Stimulated activated memory B cell treated with anti-CD40 and anti-IgM and Interleukin-4, amounts not matched to agents 10 μg/mL and 1 μg/mL and 100 μg/mL, for 72 hours (primary cell): ENCODE measurements at regions not wholly inside any gene's neighbourhood (a gene's known extent, or its start where the extent isn't known, plus 50 kb on each side); places are given as distances from the start of the nearest gene placed in this dataset.
"Not testable (repeated sequence)": the region's sequence is repeated elsewhere in the genome, so short reads cannot be mapped to it uniquely, and the experiment has no call there.

Source experiments
- ATAC-seq: fragments of 150-1000 bp; cut with Tn5 transposase; 2 replicates; pipeline ENCODE4 v1.10.0; 2021
- H3K27ac Mint-ChIP-seq: one replicate; pipeline ENCODE4 v1.8.0; 2022; ENCODE audit warnings: mild to moderate bottlenecking, mixed read lengths
- H3K27me3 Mint-ChIP-seq: one replicate; pipeline ENCODE4 v1.8.0; 2022; ENCODE audit warnings: mixed read lengths
- H3K36me3 Mint-ChIP-seq: one replicate; pipeline ENCODE4 v1.8.0; 2022; ENCODE audit warnings: mixed read lengths
- H3K4me1 Mint-ChIP-seq: one replicate; pipeline ENCODE4 v1.8.0; 2022; ENCODE audit warnings: mixed read lengths
- H3K4me3 Mint-ChIP-seq: one replicate; pipeline ENCODE4 v1.8.0; 2022; ENCODE audit warnings: mild to moderate bottlenecking, moderate library complexity, mixed read lengths
- H3K9me3 Mint-ChIP-seq: one replicate; pipeline ENCODE4 v1.8.0; 2022; ENCODE audit warnings: mixed read lengths

DNA sequence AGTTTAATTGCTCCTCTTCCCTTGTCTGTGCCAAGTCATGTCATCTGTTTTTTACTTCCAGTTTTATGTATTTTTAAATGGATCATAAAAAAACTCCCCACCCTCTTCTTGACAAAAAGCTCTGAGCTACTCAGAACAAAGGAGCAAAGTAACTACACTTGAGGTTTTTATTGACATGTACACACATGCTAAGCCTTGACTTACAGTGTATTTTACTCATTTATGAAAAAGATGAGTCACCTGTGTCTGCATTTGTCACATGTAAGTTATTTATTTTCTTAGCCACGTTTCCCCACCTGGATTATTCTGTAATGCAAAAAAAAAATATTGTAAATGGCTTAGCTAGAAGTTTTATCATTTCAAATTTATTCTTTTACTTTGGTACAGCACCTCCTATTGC is 628.8 kb upstream of the SLC35B3 start:
- Mint-ChIP-seq H3K27me3 (no peaks in the 10 kb centered on the region), H3K4me3 (no peak overlapping the region), H3K27ac (no peak overlapping the region), H3K4me1 (no peaks in the 10 kb centered on the region), H3K36me3 (no peaks in the 10 kb centered on the region), H3K9me3 (no peaks in the 10 kb centered on the region)
- ATAC-seq: no peak

DNA sequence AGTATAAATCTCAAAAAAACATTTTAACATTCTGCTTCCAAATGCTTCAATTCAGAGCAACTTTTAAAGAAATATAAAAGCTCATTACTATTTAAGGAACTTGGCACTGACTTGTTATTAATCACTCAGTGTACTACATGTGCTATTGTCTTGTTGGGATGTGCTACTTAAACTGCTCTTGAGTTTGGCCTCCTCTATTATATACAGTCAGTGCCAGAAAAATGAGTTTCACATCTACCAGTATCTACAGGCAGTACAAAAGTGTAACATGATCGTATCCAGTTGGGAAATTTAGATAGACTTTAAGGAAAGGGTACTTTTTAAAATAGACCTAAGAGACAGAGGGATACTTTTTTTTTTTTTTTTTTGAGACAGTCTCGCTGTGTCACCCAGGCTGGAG is 627.3 kb upstream of the SLC35B3 start:
- no peak overlapping the region for H3K27ac Mint-ChIP-seq
- no peaks in the 10 kb centered on the region for H3K27me3 Mint-ChIP-seq
- no peaks in the 10 kb centered on the region for H3K9me3 Mint-ChIP-seq
- no peaks in the 10 kb centered on the region for H3K36me3 Mint-ChIP-seq
- H3K4me3 Mint-ChIP-seq: no peak overlapping the region
- no peak for ATAC-seq
- no peaks in the 10 kb centered on the region for H3K4me1 Mint-ChIP-seq

DNA sequence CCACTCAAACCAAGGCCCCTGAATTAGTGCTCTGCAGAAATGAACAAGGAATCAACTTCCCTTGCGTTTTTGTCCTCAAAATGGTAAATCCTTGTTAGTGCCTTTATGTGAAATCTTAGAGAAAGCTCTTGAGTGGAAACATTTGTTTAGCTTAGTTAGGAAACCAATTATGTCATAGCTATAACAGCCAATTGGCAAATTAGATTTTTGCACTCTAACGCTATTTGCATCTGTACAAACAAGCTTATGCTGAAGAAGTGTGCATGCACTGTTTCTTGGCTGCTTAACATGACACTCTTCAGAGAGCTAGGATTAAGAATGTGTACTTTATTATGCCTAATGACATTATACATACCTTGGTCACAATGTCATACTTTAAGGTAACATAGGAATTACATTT is 622.6 kb upstream of the SLC35B3 start:
- Mint-ChIP-seq H3K27ac (no peak overlapping the region), H3K9me3 (no peaks in the 10 kb centered on the region), H3K36me3 (no peaks in the 10 kb centered on the region), H3K4me1 (no peaks in the 10 kb centered on the region), H3K27me3 (no peaks in the 10 kb centered on the region), H3K4me3 (no peak overlapping the region)
- no peak for ATAC-seq

DNA sequence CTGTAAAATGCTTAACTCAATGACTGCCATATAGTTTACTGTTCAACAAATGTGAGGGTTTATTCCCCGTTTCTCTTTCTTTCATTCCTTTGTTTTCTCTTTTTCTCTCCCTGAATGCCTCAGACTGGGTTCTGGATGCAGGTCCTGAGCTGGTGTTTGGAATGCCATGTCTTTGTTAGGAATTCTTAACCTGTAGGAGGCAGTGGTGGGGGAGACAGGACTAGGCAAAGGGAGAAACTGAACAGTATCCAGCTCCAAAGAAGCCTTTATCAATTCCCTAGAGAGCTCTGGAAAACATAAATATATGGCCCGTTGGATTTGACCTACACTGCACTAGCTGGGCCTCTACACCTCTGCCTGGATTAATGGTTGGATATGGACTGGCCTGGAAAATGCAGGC is 621.2 kb upstream of the SLC35B3 start:
- Mint-ChIP-seq H3K27me3 (no peaks in the 10 kb centered on the region), H3K36me3 (no peaks in the 10 kb centered on the region), H3K27ac (no peak overlapping the region), H3K4me1 (no peaks in the 10 kb centered on the region), H3K9me3 (no peaks in the 10 kb centered on the region), H3K4me3 (no peak overlapping the region)
- ATAC-seq: no peak

DNA sequence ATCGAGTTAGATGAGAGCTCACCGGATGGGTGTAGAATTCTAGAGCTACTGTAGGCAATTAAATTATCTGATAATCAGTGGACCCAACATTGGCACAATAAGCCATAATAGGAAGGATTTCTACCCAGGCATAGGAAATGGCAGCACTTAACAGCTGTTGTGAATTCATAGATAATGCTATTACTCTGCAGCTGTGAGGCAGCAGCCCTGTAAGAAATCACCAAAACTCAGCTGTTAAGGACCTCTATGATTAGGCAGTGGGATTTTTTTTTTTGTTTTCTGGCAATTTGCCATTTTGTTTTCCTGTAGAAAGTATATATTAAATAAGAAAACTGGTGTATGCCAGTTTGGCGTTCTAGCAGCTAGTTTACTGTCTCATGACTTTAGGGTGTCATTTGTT is 609.1 kb upstream of the SLC35B3 start:
- Mint-ChIP-seq H3K27me3 (no peaks in the 10 kb centered on the region), H3K4me3 (no peak overlapping the region), H3K9me3 (peaks cover 6% of the 10 kb centered on the region), H3K4me1 (no peaks in the 10 kb centered on the region), H3K36me3 (no peaks in the 10 kb centered on the region), H3K27ac (no peak overlapping the region)
- ATAC-seq: no peak

GRCh38 chr6:9040718-9041117 is 605.4 kb upstream of the SLC35B3 start:
- Mint-ChIP-seq H3K4me1 (no peaks in the 10 kb centered on the region), H3K27me3 (no peaks in the 10 kb centered on the region), H3K27ac (no peak overlapping the region), H3K36me3 (no peaks in the 10 kb centered on the region), H3K4me3 (no peak overlapping the region), H3K9me3 (peaks cover 6% of the 10 kb centered on the region)
- no peak for ATAC-seq

- Mint-ChIP-seq H3K9me3 (peaks cover 6% of the 10 kb centered on the region), H3K4me3 (no peak overlapping the region), H3K4me1 (no peaks in the 10 kb centered on the region), H3K27me3 (no peaks in the 10 kb centered on the region), H3K27ac (no peak overlapping the region), H3K36me3 (no peaks in the 10 kb centered on the region)
- no peak for ATAC-seq
Observed at GRCh38 chr6:9039258-9039657, 603.9 kb upstream of the SLC35B3 start.

- Mint-ChIP-seq H3K9me3 (peaks cover 11% of the 10 kb centered on the region), H3K4me3 (no peak overlapping the region), H3K27me3 (no peaks in the 10 kb centered on the region), H3K4me1 (no peaks in the 10 kb centered on the region), H3K36me3 (no peaks in the 10 kb centered on the region), H3K27ac (no peak overlapping the region)
- no peak for ATAC-seq
Observed at GRCh38 chr6:9028086-9028485, 592.7 kb upstream of the SLC35B3 start.

DNA sequence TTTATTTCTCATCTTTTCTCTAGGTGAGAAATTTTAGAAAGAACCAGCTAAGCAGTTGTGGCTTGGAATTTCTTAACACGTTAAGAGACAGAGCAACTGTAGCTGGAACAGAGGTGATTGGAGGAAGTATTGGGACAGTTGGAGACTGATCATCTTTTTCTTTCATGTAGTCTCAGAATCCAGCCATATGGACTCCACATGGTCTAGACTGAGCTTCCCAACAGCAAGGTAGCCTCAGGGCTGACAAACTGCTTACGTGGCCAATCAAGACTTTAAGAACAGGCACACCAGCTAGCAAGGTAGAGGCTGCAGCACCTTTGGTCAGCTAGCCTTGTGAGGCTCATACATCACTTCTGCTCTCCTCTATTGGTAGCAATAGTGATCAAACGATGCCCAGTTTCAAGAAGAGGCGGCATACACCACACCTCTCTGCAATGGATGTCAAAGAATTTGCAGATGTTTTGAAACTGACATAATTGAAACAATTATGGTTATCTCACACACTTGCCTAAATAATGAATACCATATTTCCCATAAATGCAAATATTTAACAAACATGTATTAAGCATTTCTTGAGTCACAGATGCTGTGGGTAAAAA is 590.5 kb upstream of the SLC35B3 start:
- H3K27ac Mint-ChIP-seq: no peak overlapping the region
- no peak for ATAC-seq
- no peak overlapping the region for H3K4me3 Mint-ChIP-seq
- no peaks in the 10 kb centered on the region for H3K4me1 Mint-ChIP-seq
- no peaks in the 10 kb centered on the region for H3K36me3 Mint-ChIP-seq
- peaks cover 11% of the 10 kb centered on the region for H3K9me3 Mint-ChIP-seq
- H3K27me3 Mint-ChIP-seq: no peaks in the 10 kb centered on the region

DNA sequence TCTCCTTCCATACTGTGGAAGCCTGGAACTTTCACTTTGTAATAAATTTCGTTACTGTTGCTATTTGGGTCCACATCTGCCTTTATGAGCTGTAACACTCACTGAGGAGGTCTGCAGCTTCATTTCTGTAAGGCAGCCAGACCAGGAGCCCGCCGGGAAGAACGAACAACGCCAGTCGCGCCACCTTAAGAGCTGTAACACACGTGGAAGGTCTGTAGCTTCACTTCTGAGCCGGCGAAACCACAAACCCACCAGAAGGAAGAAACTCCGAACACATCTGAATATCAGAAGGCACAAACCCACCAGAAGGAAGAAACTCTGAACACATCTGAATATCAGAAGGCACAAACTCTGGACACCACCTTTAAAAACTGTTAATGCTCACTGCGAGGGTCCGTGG is 589.9 kb upstream of the SLC35B3 start:
- H3K27ac Mint-ChIP-seq: no peak overlapping the region
- no peaks in the 10 kb centered on the region for H3K4me1 Mint-ChIP-seq
- peaks cover 11% of the 10 kb centered on the region for H3K9me3 Mint-ChIP-seq
- no peaks in the 10 kb centered on the region for H3K27me3 Mint-ChIP-seq
- ATAC-seq: no peak
- H3K36me3 Mint-ChIP-seq: no peaks in the 10 kb centered on the region
- H3K4me3 Mint-ChIP-seq: no peak overlapping the region

GRCh38 chr6:9024246-9024645 is 588.9 kb upstream of the SLC35B3 start:
- H3K27me3 Mint-ChIP-seq, H3K4me3 Mint-ChIP-seq, H3K4me1 Mint-ChIP-seq, H3K9me3 Mint-ChIP-seq, H3K27ac Mint-ChIP-seq, ATAC-seq, H3K36me3 Mint-ChIP-seq: not testable (repeated sequence)

- Mint-ChIP-seq H3K27me3 (no peaks in the 10 kb centered on the region), H3K4me3 (no peak overlapping the region), H3K36me3 (no peaks in the 10 kb centered on the region), H3K9me3 (no peaks in the 10 kb centered on the region), H3K27ac (no peak overlapping the region), H3K4me1 (no peaks in the 10 kb centered on the region)
- no peak for ATAC-seq
Observed at GRCh38 chr6:9020001-9020400, 584.7 kb upstream of the SLC35B3 start.

- no peaks in the 10 kb centered on the region for H3K4me1 Mint-ChIP-seq
- peaks cover 14% of the 10 kb centered on the region for H3K27me3 Mint-ChIP-seq
- H3K9me3 Mint-ChIP-seq: no peaks in the 10 kb centered on the region
- no peak overlapping the region for H3K4me3 Mint-ChIP-seq
- H3K27ac Mint-ChIP-seq: no peak overlapping the region
- H3K36me3 Mint-ChIP-seq: no peaks in the 10 kb centered on the region
- ATAC-seq: no peak
Observed at GRCh38 chr6:9009931-9010330, 574.6 kb upstream of the SLC35B3 start.

DNA sequence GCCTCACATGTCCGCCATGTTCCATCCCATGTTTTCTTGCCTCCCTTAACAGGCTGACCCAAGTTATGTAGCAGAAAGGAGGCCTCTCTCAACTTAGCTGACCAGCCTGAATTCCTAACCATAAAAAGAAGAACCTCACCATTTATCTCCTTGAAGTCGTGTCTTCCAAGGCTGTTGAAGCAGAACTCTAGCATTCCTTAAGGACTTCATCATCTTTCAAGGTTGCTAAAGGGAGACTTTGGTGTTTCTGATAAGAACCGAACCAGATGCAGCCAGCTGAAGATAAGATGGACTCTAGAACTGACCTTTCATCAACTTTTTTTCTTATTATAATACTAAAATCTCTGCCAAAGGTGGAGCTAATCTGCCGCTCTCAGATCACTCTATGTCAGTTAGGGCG is 571.7 kb upstream of the SLC35B3 start:
- ATAC-seq: no peak
- no peaks in the 10 kb centered on the region for H3K4me1 Mint-ChIP-seq

GRCh38 chr6:9002833-9003232 is 567.5 kb upstream of the SLC35B3 start:
- H3K27me3 Mint-ChIP-seq: no peaks in the 10 kb centered on the region
- no peak overlapping the region for H3K27ac Mint-ChIP-seq
- no peak for ATAC-seq
- no peaks in the 10 kb centered on the region for H3K9me3 Mint-ChIP-seq
- no peaks in the 10 kb centered on the region for H3K4me1 Mint-ChIP-seq
- H3K36me3 Mint-ChIP-seq: no peaks in the 10 kb centered on the region
- H3K4me3 Mint-ChIP-seq: no peak overlapping the region

More for the DNA sequence above, 571.7 kb upstream of the SLC35B3 start:
- H3K4me3 Mint-ChIP-seq: no peak overlapping the region
- H3K9me3 Mint-ChIP-seq: no peaks in the 10 kb centered on the region
- peaks cover 14% of the 10 kb centered on the region for H3K27me3 Mint-ChIP-seq
- H3K36me3 Mint-ChIP-seq: no peaks in the 10 kb centered on the region
- no peak overlapping the region for H3K27ac Mint-ChIP-seq

GRCh38 chr6:8995156-8995555 is 559.8 kb upstream of the SLC35B3 start:
- Mint-ChIP-seq H3K9me3 (peaks cover 6% of the 10 kb centered on the region), H3K27me3 (no peaks in the 10 kb centered on the region), H3K4me1 (no peaks in the 10 kb centered on the region), H3K36me3 (no peaks in the 10 kb centered on the region), H3K27ac (no peak overlapping the region), H3K4me3 (no peak overlapping the region)
- no peak for ATAC-seq

- no peaks in the 10 kb centered on the region for H3K4me1 Mint-ChIP-seq
Observed at GRCh38 chr6:8993111-8993510, 557.8 kb upstream of the SLC35B3 start.

More at GRCh38 chr6:8993111-8993510, 557.8 kb upstream of the SLC35B3 start:
- Mint-ChIP-seq H3K9me3 (peaks cover 6% of the 10 kb centered on the region), H3K4me3 (no peak overlapping the region), H3K27me3 (peaks cover 2% of the 10 kb centered on the region), H3K36me3 (no peaks in the 10 kb centered on the region), H3K27ac (no peak overlapping the region)
- ATAC-seq: no peak
